ENCODE measurements at regions not wholly inside any gene's neighbourhood (a gene's known extent, or its start where the extent isn't known, plus 50 kb on each side); places are given as distances from the start of the nearest gene placed in this dataset.

DNA sequence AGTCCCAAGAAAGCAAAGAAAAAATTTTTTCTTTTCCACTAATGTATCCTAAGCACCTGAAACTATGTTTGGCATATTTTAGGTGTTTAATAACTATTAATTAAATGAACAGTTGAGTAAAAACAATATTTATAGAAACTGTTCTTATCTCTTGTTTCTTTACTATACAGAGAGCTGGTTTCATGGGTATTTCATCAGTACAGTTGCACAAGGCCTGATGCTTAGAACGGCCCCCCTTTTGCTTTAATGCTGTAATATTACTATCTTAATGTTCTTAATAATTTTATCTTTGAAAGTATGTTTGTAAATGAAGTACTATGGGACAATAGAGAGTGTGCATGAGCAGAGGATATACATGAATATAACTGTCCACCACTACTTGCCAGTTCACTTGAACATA lies 479.1 kb upstream of the SLIT2 start:
- no peak for DNase-seq

DNA sequence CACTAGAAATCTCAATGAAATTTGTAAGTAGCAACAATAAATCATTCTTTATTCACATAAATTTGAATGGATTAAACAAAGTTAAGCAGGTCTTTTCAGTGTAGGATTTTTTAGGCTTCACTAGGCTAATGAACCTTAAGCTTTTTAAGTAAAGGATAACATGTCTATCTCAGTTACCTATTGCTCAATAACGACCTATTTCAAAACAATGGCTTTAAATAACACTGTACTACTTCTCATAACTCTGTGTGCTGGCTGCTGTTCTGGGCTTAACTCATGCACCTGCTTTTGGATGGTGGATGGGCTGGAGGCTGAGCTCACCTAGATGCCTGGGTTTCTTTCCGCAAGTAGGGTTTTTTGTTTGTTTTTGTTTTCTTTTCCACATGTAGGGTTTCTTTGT lies 495.0 kb upstream of the SLIT2 start:
- no peak for DNase-seq

DNA sequence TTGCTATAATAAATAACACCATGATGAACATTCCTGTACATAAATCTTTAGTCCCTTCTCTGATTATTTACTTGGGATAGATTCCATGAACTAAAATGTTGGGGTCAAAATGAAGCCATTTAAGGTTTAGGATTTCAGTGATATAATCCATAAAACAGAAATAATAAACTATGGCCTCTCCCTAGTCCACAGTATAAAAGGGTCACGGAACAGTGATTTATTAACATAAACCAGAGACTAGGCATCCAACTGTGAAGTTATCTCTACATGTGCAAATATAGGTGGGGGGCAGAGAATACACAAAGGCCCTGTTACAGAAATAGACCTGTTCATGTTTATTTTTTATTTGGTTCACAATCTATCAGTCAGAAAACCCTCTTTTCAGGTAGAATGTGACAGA lies 499.1 kb upstream of the SLIT2 start:
- no peak for DNase-seq

DNA sequence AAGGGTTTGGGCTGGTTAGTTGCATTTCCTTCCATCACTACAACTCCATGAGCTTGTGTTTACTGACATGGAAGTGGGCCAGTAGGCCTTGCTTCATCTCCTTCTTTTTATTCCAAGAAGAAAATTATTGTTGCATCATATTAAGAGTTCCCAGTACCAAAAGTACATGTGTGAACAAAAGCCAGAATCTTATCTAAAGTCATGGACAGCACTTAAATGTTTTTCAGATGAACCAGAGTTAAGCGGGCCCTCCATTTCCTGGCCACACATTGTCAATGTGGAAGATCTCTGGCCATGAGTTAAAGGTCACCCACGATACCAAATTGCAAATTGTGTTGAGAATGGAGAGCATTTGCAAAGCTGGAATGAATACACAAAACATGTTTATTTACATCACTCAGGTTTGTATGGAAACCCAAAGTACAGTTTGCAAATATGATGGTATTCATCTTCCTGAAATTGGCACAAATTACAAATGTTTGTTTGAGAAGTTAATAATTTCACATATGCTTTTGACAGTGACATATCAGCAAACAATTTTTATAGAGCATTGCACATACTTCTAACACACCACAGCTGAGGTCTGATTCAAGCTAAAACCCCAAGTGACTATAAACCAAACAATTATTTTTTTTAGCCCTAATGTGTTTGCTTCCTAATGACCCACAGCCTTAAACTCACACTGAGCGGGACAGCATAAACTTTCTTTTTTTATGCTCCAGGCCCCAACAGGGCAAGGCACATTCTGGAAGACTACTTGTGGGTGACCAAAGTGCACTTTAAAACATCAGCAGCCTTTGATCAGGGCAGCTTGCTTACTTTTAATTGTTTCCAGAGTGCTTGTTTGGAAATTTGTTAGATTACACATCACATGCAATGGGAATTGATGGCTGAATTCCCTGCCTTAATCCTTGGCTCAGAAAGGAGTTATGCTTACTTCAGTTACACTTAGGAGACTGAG lies 502.9 kb upstream of the SLIT2 start:
- DNase-seq: no peak

DNA sequence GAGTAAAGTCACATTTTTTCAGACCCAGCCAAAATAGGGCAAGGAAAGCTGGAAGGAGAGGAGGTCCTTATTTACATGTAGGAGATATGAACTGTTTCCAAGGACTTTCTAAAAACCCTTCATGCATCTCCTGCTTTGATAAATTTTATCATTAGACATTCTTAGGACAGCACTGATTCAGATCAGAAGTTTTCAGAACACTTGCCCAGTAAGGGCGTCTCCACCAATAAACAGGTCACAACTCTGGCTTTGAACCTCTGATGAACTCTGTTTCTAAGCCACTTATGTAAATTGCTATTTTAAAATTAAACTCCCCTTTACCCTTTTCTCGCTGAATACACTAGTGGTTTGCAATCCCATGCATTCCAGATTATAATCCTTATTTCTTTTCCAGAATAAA lies 505.3 kb upstream of the SLIT2 start:
- no peak for DNase-seq

DNA sequence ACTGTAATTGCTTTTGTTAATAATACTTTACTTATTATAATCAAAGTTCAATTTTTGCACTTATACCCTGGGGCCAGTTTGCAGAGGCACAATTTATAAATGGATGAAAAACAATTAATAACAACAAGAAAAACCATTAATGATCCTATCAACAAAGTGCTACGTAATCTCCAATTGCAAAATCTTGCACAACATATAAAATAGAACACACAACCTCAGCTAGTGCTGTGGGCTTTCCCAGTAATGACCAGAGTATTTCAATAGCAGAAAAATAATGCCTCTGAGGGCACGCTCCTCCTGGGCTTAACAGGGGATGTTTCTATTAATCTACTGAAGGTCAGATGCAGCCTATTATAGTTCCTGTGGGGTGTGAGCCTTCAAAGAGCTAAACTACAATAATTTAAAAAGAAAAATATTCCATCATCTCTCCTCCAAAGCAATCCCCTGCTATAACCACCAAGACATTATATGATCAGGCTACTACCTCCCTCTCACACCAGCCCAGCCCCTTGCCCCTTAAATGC lies 508.5 kb upstream of the SLIT2 start:
- DNase-seq: no peak

DNA sequence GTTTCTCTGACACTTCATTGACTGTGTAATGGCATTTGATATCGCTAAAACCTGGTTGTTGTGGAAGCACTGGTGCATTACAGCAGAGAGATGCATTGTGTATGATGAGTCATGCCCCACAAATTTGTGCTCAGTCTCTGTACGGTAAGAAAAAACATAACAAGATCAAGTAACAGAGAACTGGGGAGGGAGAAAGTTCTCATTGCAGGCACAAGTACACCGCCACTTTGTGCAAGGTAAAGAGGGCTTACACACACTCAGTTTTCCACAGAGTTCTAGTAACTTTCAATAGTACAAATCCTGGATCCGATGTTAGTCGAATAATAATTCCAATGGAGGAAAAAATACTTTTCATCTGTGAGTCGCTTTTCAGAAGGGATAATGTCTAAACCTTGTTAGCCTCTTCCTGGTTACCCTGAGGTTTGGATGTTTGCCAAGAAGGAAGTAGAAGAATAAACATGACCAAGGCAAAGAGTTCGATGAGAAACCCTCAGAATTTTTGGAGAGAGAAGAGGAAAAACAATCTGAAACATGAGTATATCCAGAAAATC lies 512.5 kb upstream of the SLIT2 start:
- peak; percentile 6 for DNase-seq

DNA sequence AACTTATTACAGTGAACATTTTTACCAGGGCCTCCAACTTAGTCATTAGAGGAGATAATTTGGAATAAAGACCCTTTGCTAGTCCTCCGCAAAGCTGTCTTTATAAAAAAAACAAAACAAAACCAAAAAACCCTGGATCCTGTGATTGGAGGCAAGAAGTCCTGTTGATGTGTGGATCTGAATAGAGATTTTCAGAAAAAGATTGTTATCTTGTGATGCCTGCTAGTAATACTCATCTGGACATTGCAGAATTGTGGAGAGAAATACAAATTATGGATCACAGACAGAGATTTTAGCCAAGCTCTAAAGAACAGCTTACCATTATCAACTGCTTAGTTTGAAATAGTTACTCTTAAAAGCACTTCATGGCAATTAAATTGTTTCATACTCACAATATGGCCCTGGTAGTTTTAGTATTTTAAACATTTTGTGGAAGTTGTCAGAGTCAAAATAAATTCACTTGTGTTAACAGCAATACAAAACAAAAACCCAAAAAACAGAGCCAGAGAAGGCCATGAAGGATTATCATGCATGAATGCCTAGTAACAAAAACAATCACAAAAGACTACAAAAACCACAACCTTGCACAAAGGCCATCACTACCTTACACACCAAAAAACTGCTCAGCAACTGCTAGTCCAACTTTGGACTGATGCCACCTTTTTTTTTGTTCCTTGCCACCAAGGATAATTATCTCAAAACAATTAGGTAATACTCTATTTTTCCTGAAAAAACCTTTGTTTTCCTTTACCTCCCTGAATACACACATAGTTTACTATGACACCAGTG lies 514.5 kb upstream of the SLIT2 start:
- no peak for DNase-seq

DNA sequence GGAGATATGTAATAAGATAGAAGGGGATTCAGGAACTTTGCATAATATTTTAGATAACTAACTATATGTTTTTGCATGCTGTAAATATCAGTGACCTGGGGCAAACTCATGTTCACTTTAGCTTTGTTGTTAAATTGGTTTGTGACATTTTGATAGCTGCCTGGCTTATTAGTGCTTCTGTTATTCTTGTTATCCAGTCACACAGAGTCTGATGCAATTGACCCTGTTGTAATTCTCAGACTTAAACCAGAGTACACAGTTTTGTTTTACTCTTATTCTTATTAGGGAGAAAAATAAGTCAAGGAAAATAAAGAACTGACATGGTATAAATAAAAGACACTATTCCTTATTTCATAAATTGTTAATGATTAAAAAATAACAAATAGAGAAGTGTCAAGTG lies 516.7 kb upstream of the SLIT2 start:
- DNase-seq: no peak

DNA sequence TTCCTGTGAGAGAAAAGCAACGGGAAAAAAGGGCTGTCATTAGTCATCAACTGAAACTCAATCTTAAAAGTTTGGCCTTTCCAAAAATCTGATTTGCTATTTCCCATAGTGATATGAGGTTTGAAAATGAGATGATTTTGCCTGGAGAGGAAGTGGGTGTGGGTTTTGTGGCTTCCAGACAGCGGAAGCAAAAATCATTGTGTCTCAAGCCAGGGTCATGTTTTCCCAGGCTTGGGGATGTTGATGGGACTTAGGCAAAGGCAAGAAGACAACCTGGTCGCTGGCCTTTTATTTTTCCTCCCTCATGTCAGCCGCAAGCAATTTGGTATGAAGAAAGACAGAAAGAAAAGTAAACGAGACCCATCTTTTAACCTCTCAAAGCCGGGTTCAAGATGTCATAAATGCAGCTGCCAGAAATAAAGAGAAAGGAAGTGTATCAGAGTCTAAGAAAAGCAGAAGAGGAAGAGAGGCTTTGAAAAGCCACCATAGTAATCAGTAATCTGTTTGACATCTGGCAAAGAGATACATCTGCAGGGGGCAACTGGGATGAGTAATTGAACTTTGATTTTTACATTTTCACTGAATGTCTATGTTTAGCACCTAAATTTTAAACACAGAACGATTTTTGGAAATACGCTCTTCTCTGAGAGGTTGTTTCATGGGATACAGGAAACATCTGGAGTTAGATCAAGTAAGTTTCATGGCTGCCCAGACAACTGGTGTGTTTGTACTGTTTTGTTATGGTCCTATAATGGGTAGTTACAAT lies 521.6 kb upstream of the SLIT2 start:
- DNase-seq: no peak

DNA sequence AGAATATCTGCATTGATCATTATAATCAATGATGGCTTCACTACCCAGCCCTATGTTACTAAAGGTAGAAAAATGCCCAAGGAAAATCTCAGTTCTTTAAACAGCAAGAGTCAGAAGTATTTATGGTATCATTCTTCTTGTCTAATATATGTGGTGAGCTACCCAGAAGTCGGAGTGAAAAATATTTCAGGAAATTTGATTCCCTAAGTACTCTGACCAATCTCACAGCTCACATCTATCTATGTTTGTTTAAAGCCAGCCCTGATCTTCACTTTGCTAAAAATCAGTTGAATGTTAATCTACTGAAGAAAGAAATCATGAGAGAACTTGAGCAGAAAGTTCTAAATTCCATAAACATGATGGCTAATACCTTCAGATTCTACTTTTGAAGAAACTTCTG lies 522.9 kb upstream of the SLIT2 start:
- no peak for DNase-seq

DNA sequence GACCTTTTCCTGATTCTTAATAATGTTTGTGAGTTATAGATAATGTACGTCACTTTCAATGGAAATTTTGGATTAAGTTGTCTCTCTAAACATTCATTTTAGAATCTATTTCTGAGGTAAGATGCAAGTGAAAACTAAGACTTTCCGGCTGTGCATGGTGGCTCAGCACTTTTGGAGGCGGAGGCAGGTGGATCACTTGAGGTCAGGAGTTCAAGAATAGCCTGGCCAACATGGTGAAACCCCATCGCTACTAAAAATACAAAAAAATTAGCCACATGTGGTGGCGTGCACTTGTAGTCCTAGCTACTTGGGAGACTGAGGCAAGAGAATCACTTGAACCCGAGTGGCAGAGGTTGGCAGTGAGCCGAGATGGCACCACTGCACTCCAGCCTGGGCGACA lies 524.6 kb upstream of the SLIT2 start:
- no peak for DNase-seq

DNA sequence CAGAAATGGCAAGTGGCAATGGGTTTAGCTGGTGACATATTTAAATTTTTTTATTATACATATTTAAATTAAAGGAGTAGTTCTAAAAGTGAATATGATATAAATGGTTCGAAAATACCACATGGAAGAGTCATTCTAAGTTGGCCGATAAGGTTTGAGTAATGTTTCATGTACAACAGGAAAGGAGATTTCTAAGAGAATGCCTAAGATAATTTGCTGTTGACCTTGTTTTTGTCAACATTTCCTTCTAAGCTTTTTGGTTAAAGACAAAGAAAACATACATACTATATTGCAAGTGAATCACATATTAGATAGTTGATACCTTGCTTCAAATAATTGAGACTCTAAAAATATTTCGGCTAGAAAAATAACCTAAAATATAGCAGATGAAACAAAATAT lies 526.6 kb upstream of the SLIT2 start:
- DNase-seq: no peak

DNA sequence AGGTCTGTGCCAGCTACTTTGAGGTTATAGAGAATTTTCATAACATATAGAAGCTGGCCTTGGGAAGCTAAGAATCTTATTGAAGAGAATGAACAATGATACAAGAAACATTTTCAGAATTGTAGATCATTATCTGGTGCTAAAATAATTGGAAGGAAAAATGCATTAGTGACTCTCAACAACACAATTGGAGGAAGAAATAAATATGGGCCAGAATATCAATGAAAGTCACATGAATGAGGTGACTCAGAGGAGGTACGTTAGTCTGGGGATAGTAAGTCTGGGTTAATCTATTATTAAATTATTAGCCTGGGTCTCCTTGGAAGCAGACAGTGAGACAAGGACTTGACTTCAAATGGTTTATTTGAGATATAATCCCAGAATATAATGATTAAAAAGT lies 529.3 kb upstream of the SLIT2 start:
- DNase-seq: no peak

DNA sequence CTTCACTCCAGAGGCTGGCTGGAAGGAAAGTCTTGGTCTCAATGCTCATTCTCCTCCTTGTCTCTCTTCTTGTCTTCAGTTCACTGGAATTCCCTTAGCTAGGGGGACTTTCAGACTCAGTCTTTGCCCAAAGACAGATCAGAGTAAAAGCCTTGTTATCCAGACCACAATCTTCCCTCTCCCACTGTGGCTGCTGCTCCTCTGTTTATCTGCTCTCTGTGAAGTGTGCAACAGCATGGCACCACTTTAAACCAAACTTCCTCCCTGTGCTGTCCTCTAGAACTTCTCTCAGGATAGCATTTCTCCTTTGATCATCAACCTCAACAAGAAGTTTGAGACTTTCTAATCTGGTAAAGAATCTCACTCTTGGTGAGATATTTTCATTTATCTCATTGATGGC lies 530.1 kb upstream of the SLIT2 start:
- no peak for DNase-seq

DNA sequence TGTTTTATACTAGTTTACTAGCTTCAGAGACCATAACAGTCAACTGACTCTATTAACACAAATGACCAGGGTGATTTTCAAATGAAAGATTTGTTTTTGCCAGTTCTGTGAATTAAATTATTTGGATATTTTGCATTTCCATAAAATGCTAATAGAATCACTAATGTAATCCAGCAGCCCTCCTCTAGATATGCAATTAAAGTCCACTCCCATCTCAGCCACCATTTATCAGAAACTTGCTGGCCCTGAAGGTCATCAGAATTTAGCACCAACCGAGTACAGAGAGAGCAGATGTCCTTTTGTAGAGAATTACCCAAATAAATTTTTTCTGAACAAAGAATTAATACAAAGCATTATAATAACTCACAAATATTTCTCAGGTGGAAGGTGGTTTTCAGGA lies 531.1 kb upstream of the SLIT2 start:
- DNase-seq: no peak

DNA sequence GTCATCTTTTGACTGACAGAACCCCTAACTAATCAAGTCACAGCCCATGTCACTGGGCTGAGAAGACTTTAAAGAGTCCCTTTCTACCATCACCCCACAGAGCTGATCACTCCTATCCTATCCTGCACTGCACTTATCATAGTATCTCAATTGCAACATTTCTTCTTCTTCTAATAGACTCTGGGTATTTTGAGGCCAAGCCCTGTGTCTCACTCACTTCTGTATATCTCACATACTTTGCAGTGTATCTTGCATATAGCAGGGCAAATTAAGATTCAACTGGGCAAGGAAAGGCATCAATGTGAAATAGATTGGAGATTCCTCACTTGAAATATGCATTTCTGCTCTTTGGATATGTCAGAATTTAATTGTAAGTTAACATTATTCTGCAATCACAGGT lies 531.5 kb upstream of the SLIT2 start:
- no peak for DNase-seq

DNA sequence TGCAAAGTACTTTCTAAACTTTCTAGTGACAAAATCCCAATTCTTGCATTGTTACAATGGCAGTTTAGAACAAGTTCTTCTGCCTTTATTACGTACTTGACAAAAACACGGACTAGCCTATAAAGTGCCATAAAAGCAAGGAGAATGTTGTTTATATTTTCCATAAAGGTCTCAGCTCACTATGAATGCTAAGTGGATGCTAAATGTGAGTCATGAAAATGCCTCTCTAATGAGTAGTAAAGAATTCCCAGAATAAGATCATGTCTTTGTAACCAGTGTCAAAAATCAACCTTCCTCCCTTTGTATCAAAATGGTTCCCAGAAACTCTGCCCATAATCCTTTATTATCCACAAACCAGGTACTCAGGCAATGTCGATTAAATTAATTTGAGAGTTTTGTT lies 539.8 kb upstream of the SLIT2 start:
- no peak for DNase-seq

DNA sequence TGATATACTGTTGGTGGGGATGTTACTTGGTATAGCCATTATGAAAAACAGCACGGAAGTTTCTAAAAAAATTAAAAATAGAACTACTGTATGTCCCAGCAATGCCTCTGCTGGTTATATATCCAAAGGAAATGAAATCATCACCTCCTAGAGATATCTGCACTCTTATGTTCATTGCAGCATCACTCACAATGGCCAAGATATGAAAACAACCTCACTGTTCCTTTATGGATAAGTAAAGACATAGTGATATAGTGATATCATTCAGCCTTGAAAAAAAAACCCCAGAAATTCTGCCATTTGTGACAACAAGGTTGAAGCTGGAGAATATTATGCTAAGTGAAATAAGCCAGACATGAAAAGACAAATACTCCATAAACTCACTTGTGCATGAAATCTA lies 543.8 kb upstream of the SLIT2 start:
- DNase-seq: no peak

DNA sequence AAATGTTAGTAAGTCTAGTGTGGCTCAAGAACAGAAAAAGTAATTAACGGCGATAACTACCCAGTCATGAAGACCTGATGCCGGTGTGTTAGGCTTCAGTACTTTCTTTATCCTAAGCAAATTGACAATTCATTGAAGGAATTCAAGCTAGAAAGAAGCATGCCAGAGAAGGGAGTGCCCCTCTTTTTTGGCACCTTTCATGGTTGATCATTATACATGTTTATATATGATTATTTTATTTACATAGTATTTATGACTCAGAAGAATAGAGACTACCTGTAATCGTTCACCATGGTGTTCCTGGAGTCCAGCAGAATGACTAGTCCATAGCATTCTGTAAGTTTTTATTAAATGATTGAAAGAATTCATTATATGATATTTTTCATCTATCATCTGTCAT lies 548.3 kb upstream of the SLIT2 start:
- no peak for DNase-seq

DNA sequence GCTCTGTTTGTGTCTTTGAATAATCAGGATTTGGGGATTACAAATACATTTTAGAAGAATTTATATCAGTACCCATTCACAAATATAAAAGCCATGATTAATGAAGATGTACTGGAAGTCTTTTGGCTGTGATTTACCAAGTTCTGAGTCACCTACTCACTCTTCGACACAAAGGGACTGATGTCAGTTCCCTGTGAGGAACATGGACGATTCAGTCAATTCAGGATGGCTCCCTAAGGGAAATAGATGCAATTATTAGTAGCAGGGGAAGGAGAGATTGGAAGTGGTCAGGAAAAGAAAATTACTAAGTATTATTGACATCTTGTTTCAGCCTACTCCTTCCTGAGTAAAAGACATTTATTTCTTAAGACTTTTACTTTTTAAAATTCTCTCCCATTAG lies 550.7 kb upstream of the SLIT2 start:
- DNase-seq: no peak

DNA sequence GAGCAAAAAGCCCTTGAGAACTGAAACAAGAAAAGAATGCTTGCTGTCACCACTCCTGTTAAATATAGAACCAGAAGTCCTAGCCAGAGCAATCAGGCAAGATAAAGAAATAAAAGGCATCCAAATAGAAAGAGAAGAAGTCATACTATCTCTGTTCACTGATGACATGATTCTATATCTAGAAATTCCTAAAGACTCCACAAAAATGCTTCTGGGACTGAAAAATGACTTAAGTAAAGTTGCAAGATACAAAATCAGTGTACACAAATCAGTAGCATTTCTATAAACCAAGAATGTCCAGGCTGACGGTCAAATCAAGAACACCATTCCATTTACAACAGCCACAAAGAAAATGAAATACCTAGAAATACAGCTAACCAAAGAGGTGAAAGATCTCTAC lies 552.7 kb upstream of the SLIT2 start:
- DNase-seq: no peak

DNA sequence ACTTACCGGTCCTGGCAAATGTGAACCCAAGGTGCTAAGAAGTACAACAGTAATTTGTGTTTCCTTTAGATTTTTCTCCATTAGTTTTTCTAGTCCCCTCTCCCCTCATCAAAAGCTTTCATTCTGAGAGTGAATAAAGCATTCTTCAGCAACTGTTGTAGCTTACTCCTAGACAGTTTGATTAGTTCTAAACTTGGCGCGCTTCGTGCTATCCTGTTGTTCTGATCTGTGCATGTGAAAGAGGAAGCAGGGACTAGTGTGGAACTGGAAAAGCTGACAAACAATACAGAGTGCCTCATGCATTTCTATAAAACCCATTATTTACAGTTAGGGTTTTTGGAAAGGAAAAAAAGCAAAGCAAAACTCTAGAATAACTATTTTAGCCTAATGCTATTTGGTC lies 556.9 kb upstream of the SLIT2 start:
- no peak for DNase-seq

Data from NCI-H510A (cell line).